H1 (cell line): ENCODE measurements at regions not wholly inside any gene's neighbourhood (a gene's known extent, or its start where the extent isn't known, plus 50 kb on each side); places are given as distances from the start of the nearest gene placed in this dataset.
"Not testable (repeated sequence)": the region's sequence is repeated elsewhere in the genome, so short reads cannot be mapped to it uniquely, and the experiment has no call there.

Experiments
- CTCF ChIA-PET: fragments of 300-600 bp; sonication (Branson Sonifier 250); formaldehyde crosslinking; loops from one replicate; lab custom pipeline; 2021; ENCODE audit not compliant: partially characterized antibody; lab: Charles Lee
- POLR2A ChIA-PET: fragments of 300-600 bp; sonication (Branson Sonifier 250); formaldehyde crosslinking; loops from one replicate; lab custom pipeline; 2021; ENCODE audit warnings: inconsistent platforms; ENCODE audit not compliant: partially characterized antibody; lab: Charles Lee
- DNase-seq, 2 experiments: peaks; one replicate each; pipeline versions ENCODE4 v3.0.0 to v3.0.0-alpha.2; 2010 to 2022; ENCODE audit warnings: low spot score in 2 of 2, low read depth in 1 of 2, mixed read lengths in 1 of 2
- FAIRE-seq: peaks from 2 replicates; lab custom pipeline; 2011; peaks lifted over from hg19 to GRCh38; lab: Jason Lieb, UNC
- H2AFZ ChIP-seq: 2 replicates; pipeline ENCODE4 v1.8.1; 2012; ENCODE audit warnings: low read length, inconsistent platforms
- H2AK5ac ChIP-seq: 2 replicates; pipeline ENCODE4 v1.6.1; 2013; ENCODE audit warnings: low read depth, low read length
- H2BK120ac ChIP-seq: replicated peaks from 2 replicates; pipeline ENCODE3; 2013; ENCODE audit warnings: low read depth, low read length, inconsistent platforms
- H2BK12ac ChIP-seq: 2 replicates; pipeline ENCODE4 v1.6.1; 2013; ENCODE audit warnings: low read depth, low read length
- H2BK15ac ChIP-seq: 2 replicates; pipeline ENCODE4 v1.6.1; 2013; ENCODE audit warnings: low read length
- H2BK20ac ChIP-seq: 2 replicates; pipeline ENCODE4 v1.6.1; 2013; ENCODE audit warnings: low read length
- H2BK5ac ChIP-seq: 2 replicates; pipeline ENCODE4 v1.6.1; 2013; ENCODE audit warnings: low read depth, low read length
- H3K14ac ChIP-seq: 2 replicates; pipeline ENCODE4 v1.6.1; 2013; ENCODE audit warnings: inconsistent platforms; ENCODE audit not compliant: insufficient read length
- H3K18ac ChIP-seq: 2 replicates; pipeline ENCODE4 v1.6.1; 2013; ENCODE audit warnings: low read length; ENCODE audit errors: extremely low read depth
- H3K23ac ChIP-seq: 2 replicates; pipeline ENCODE4 v1.6.1; 2013; ENCODE audit warnings: inconsistent platforms; ENCODE audit not compliant: insufficient read length
- H3K23me2 ChIP-seq: 2 replicates; pipeline ENCODE4 v1.6.1; 2013; ENCODE audit warnings: low read depth, low read length
- H3K27ac ChIP-seq: 2 replicates; pipeline ENCODE4 v1.6.1; 2011; ENCODE audit warnings: low read depth, low read length, inconsistent platforms
- H3K27me3 ChIP-seq, 4 experiments: replicated peaks in 1 of 4; 1 replicate in 1 of 4; 2 replicates in 3 of 4; pipeline versions ENCODE4 v1.6.1 to v1.8.1; 2011 to 2013; ENCODE audit warnings: low read length in 3 of 4, mild to moderate bottlenecking in 3 of 4, inconsistent platforms in 2 of 4, mixed read lengths in 2 of 4, moderate library complexity in 1 of 4; ENCODE audit not compliant: control insufficient read depth in 3 of 4, insufficient read depth in 3 of 4; ENCODE audit errors: extremely low read depth in 1 of 4
- H3K36me3 ChIP-seq, 4 experiments: 2 replicates each; pipeline versions ENCODE4 v1.6.1 to v1.8.1; 2011 to 2013; ENCODE audit warnings: mild to moderate bottlenecking in 4 of 4, low read length in 3 of 4, moderate library complexity in 2 of 4, control low read depth in 1 of 4, inconsistent platforms in 1 of 4; ENCODE audit not compliant: insufficient read depth in 4 of 4, control insufficient read depth in 2 of 4
- H3K4ac ChIP-seq: replicated peaks from 2 replicates; pipeline ENCODE3; 2013; ENCODE audit warnings: low read length, low read depth, mixed read lengths, inconsistent platforms; ENCODE audit not compliant: insufficient read length
- H3K4me1 ChIP-seq, 4 experiments: replicated peaks in 1 of 4; 1 replicate in 1 of 4; 2 replicates in 3 of 4; pipeline versions ENCODE4 v1.6.1 to v1.8.1; 2011 to 2013; ENCODE audit warnings: low read length in 3 of 4, inconsistent platforms in 2 of 4, mixed read lengths in 1 of 4; ENCODE audit not compliant: insufficient read depth in 4 of 4, control insufficient read depth in 3 of 4
- H3K4me2 ChIP-seq, 2 experiments: 2 replicates each; pipeline versions ENCODE4 v1.6.1 to v1.8.1; 2011 to 2013; ENCODE audit warnings: low read depth in 2 of 2, low read length in 2 of 2, control low read depth in 1 of 2, inconsistent platforms in 1 of 2, mild to moderate bottlenecking in 1 of 2; ENCODE audit not compliant: insufficient read depth in 1 of 2
- H3K4me3 ChIP-seq, 4 experiments: fragments of 200-600, 300-600 bp in 1 of 4; sonication (generic), shearing (Covaris generic), sonication (Bioruptor Twin) in 1 of 4; 2 replicates each; pipeline versions ENCODE4 v1.5.1 to v1.8.1; 2011 to 2016; ENCODE audit warnings: low read length in 4 of 4, low read depth in 3 of 4, control low read depth in 2 of 4, inconsistent platforms in 2 of 4, mild to moderate bottlenecking in 2 of 4, mixed read lengths in 1 of 4, moderate library complexity in 1 of 4; ENCODE audit not compliant: insufficient read depth in 2 of 4; ENCODE audit errors: extremely low read depth in 1 of 4
- H3K56ac ChIP-seq: replicated peaks from 2 replicates; pipeline ENCODE3; 2013; ENCODE audit warnings: low read depth, mild to moderate bottlenecking, mixed read lengths, low read length, inconsistent platforms; ENCODE audit not compliant: insufficient read length
- H3K79me1 ChIP-seq: 2 replicates; pipeline ENCODE4 v1.6.1; 2013; ENCODE audit warnings: low read depth, low read length, control low read depth
- H3K79me2 ChIP-seq, 2 experiments: 2 replicates each; pipeline versions ENCODE4 v1.6.1 to v1.8.1; 2012 to 2013; ENCODE audit warnings: low read length in 2 of 2, mild to moderate bottlenecking in 2 of 2, inconsistent platforms in 1 of 2; ENCODE audit not compliant: insufficient read depth in 2 of 2, control insufficient read depth in 1 of 2
- H3K9ac ChIP-seq, 4 experiments: replicated peaks in 1 of 4; 1 replicate in 1 of 4; 2 replicates in 3 of 4; pipeline versions ENCODE4 v1.6.1 to v1.8.1; 2011 to 2013; ENCODE audit warnings: low read depth in 3 of 4, low read length in 3 of 4, control low read depth in 2 of 4, mild to moderate bottlenecking in 2 of 4, moderate library complexity in 2 of 4, inconsistent platforms in 1 of 4; ENCODE audit errors: extremely low read depth in 1 of 4
- H3K9me3 ChIP-seq, 2 experiments: 2 replicates each; pipeline versions ENCODE4 v1.6.1 to v1.8.1; 2012 to 2013; ENCODE audit warnings: mild to moderate bottlenecking in 2 of 2, moderate library complexity in 2 of 2, control low read depth in 1 of 2, inconsistent platforms in 1 of 2, low read depth in 1 of 2, low read length in 1 of 2, mixed read lengths in 1 of 2; ENCODE audit not compliant: insufficient read depth in 2 of 2
- H4K20me1 ChIP-seq, 2 experiments: replicated peaks in 1 of 2; 2 replicates each; pipeline versions ENCODE3 to v1.8.1; 2011 to 2013; ENCODE audit warnings: inconsistent platforms in 2 of 2, low read length in 2 of 2, mild to moderate bottlenecking in 1 of 2; ENCODE audit not compliant: insufficient read depth in 2 of 2, control insufficient read depth in 1 of 2
- H4K5ac ChIP-seq: 2 replicates; pipeline ENCODE4 v1.6.1; 2013; ENCODE audit warnings: low read length, low read depth, mixed read lengths, inconsistent platforms; ENCODE audit not compliant: insufficient read length
- H4K8ac ChIP-seq: 2 replicates; pipeline ENCODE4 v1.8.0; 2013; ENCODE audit warnings: mild to moderate bottlenecking, moderate library complexity, low read length, inconsistent platforms; ENCODE audit not compliant: insufficient read depth; ENCODE audit errors: extremely low read depth
- H4K91ac ChIP-seq: replicated peaks from 2 replicates; pipeline ENCODE3; 2013; ENCODE audit warnings: low read length, mixed read lengths, inconsistent platforms; ENCODE audit not compliant: insufficient read length
- WGBS, 2 experiments: shearing (Covaris generic) in 1 of 2; methylation state at CpG; one replicate each; pipeline versions ENCODE4 v1.1.6 to v1.1.7; 2013 to 2015; ENCODE audit warnings: low lambda C conversion rate in 2 of 2, mixed read lengths in 2 of 2, inconsistent platforms in 1 of 2, low coverage in 1 of 2, missing lambda C conversion rate in 1 of 2; ENCODE audit not compliant: insufficient replicate concordance in 2 of 2, insufficient coverage in 1 of 2, insufficient read length in 1 of 2; ENCODE audit errors: extremely low coverage in 1 of 2, missing lambda C conversion rate in 1 of 2; 5-methylcytosine and 5-hydroxymethylcytosine counted together

GRCh38 chr2:55793602-55794001 lies 100.0 kb upstream of the PNPT1 start:
- not testable (repeated sequence) for H3K23ac ChIP-seq, H3K4me2 ChIP-seq, FAIRE-seq, H2BK120ac ChIP-seq, H4K20me1 ChIP-seq, H2BK20ac ChIP-seq, H3K27me3 ChIP-seq, H3K4ac ChIP-seq, H3K27ac ChIP-seq, H2BK15ac ChIP-seq, H4K5ac ChIP-seq, H2AFZ ChIP-seq, H3K9ac ChIP-seq, H2BK12ac ChIP-seq, H3K4me1 ChIP-seq, H3K79me1 ChIP-seq, H3K14ac ChIP-seq, H3K36me3 ChIP-seq, DNase-seq, H4K91ac ChIP-seq, H2BK5ac ChIP-seq, H3K9me3 ChIP-seq, H3K79me2 ChIP-seq, H4K8ac ChIP-seq, H3K56ac ChIP-seq, H2AK5ac ChIP-seq, H3K18ac ChIP-seq, H3K23me2 ChIP-seq, H3K4me3 ChIP-seq
- WGBS, 2 experiments = 90% methylated on average over 9 of the region's 12 CpGs; no CpG with 5 or more reads in 1 of the 2 experiments
- POLR2A ChIA-PET = interaction anchor here (0.6 kb wide), 1 partner anchor 226 kb away, joined by 3 read pairs; no protein-coding TSS in a partner anchor
- CTCF ChIA-PET = interaction anchor here (1.1 kb wide), 1 partner anchor 198 kb away, joined by 3 read pairs; no protein-coding TSS in a partner anchor
